ENCODE measurements at regions not wholly inside any gene's neighbourhood (a gene's known extent, or its start where the extent isn't known, plus 50 kb on each side); places are given as distances from the start of the nearest gene placed in this dataset.

DNA sequence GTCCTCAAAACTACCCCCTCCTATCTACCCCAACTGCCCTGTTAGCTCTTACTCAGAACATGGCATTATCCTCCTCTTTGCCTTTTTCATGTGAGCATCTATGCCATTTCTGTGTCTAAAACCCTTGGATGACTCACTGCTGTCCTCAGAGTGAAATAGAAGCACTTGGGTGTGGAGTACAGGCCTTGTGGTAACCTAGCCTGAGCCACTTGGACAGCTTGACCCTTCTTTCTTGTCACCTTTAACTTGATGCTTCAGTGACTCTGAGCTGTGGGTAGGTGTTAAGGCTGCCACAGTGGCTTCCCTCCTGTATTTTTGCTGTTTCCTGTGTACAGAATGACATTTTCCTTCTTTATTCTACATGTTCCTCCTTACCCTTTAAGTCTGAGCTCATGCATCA, 391.4 kb downstream of the SH3GL2 start:
- no peak for DNase-seq (ENCODE audit: low read depth)

DNA sequence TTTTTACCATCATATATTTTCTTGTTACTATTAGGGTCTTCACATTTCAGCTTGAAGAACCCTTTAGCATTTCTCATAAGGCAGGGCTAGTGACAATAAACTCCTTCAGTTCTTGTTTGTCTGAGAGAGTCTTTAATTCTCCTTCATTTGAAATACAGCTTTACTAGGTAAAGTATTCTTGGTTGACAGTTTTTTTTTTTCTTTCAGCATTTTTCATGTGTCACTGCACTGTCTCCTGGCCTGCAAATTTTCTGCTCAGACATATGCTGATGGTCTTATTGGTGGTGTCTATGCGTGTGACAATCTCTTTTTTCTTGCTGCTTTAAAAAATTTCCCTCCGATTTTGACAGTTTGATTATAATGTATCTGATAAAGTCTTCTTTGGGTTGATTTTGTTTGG, 399.9 kb downstream of the SH3GL2 start:
- DNase-seq (ENCODE audit: low read depth) = no peak

DNA sequence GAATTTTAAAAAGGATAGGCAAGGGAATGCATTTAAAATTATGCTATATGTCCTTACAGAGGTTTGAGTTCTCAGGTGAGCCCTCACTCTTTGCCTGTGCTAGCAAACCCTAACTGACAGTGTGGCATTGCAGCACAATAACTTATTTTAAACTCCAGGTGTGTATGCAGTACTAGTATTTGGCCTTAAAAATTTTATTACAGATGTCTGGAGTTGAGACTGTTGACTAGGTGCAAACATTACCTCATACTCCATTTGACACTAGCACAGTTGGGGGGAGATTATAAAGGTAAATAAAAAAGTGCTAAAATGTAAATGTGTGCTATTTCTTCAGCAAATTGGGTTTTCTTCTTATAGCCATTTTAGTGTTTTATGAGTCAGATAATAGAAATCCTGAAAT, 407.7 kb downstream of the SH3GL2 start:
- DNase-seq (ENCODE audit: low read depth) = no peak

DNA sequence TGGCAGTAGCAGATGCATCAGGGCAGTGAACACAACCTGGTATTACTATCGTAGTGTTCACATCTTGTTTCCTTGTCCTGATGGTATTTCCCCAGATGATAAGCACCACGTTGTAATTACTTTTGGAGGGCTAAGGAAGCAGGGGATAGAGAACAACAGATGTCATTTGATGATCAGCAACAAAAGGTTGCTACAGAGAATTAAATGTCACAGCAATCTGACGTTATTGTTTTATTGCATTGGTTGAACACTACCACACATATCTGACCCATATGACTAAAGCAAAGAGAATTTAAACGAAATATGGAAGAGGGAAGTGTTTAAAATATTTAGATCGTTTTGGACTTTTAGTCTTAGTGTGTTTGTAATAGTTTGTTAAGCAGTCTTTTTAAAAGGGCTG, 408.3 kb downstream of the SH3GL2 start:
- DNase-seq (ENCODE audit: low read depth) = no peak

DNA sequence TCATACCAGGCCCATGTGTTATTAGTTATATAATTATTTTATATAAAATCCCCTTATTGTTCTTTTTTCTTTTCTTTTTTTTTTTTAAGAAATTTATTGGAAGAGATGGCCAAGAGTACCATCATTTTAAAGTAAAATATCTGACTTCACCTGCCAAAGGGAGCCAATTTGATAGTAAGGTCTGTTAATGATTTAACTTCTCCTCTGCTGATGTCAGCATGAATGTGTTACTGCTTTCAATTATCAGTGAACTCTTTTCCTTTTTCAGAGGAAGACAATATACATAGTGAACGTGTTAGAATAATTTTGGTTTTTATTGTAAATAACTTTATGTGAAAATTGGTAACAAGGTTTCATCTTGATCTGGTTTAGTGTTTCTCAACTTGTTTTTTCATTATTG, 409.6 kb downstream of the SH3GL2 start:
- DNase-seq (ENCODE audit: low read depth) = no peak

DNA sequence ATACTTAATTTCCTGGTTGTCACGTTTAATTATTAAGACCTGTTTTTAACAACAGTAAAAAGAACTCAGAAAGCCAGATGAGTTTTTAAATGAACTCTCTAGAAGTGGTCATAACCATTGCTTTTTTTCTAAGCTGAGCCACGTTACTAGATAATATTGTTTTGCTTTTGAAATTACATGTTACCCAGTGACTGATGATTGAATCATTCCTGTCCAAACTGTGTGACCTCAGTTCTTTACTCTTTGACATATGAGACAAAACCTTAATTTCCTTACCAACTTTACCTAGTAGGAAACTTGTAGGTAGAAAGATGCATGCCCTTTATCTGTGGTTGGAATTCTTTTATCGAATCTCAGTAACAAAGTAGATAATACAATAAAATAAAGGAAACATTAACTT, 411.7 kb downstream of the SH3GL2 start:
- no peak for DNase-seq (ENCODE audit: low read depth)

DNA sequence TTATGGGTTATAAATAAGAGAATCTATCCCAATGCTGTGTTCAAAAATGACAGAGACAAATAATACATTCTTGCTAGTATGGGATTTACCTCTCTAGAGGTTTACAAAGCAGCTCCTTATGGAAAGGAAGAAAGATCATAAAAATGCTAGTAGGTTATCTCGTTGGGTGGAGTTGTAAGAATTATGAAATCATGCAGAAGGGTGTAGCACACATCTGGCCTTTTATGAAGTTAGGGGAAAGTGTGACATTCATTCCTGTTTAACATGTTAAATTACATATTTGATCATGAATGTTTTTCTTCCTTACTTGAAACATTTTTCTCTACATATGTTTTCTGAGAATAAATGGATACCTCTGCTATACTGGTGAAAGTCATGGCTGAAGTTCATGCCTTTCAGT, 414.2 kb downstream of the SH3GL2 start:
- DNase-seq (ENCODE audit: low read depth) = no peak

DNA sequence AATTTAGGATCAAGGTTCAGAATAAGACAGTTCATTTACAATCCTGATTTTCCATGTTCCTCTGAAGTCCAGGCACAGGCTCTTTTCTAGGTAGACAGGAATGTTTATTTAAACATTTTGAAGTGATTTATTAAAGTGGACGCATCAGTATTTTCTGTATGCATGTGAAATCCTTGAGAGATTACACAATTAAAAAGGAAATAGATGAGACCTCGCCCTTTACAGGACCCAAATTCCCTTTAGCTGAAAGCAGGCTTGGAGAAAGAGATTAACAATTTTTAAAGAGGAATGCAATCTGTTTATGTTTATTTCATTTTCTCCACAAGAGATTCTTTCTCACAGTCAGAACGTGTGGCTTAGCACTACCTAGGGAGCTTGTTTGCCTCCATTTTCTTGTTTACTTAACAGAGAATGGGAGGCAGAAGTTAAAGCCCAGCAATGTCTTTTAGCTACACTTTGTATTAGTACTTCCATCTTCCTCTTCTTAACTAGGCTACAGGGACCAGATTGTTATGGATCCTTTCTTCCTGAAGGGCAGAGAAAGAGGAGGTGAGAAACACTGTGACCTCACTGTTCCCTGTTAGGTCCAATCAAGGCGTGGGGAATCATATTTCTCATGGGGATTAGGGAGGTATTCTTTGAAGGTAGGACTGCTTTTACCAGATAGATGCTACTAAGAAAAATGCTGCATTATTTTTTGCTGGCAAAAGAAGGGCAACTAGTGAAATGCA, 416.0 kb downstream of the SH3GL2 start:
- no peak for DNase-seq (ENCODE audit: low read depth)

DNA sequence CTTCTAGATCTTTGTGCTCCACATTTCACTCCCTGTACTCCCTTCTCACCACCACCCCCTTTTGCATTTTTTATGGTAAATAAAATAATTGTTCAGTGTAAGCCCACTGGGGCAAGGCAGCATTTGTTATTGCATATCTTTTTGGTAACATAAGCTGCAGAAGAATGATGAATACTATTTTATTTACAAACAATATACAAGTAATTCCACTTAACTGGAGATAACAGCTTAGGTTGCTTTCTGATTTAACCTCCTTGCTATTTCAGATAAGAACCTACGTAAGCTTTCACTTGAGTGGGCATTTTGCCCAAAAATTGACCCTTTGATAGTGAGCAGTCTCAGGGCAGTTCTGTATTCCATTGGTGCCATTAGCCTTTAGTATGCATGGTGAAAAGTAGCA, 417.9 kb downstream of the SH3GL2 start:
- DNase-seq (ENCODE audit: low read depth) = no peak

DNA sequence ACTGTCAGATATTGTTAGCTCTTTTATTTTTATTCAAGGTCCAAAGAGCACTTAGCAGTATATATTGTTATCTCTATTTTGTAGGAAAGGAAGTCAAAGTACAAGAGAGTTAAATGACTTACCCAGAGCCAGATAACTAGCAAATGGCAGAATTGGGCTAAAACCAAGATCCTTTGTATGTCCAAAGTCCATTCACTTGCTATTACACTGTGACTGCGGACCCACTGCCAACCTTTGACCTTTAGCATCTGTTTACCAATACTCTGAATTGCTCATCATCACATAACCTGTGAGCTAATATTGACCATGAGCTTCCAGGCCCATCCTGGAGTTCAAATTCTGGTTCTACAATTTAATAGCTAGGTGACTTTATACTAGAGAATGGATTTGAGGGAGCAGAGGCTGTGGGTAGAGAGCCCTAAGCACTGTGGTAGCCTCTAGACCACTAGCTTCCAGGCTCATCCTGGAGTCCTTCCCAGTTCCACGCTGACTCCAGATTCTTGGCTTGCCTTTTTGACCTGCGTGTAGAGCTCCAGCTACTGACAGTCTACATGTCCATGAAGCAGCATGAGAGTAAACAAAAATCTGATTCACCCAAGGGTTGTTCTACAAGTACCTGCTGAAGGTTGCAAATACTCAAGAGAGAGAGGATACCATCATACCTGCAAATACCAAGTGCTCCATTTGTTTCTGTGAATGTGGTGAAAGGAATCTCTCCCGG, 424.0 kb downstream of the SH3GL2 start:
- DNase-seq (ENCODE audit: low read depth) = no peak

DNA sequence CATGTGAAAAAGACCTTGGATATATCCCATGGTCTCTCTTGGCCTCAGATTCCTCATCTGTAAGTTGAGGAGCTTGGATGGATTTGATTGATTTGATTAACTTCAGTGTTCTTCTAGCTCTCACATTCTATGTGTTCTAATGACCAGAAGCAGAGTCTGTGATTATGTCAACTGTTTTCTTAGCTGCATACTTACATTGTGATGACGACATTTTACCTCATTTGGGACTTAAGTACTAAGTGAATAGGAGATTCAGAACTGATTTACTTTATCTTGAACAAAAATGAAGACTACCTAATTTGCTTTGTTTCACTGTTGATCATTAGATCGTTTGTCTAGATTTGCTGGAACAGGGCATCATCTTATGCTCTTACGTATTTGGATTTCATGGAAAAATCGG, 427.7 kb downstream of the SH3GL2 start:
- DNase-seq (ENCODE audit: low read depth) = no peak

DNA sequence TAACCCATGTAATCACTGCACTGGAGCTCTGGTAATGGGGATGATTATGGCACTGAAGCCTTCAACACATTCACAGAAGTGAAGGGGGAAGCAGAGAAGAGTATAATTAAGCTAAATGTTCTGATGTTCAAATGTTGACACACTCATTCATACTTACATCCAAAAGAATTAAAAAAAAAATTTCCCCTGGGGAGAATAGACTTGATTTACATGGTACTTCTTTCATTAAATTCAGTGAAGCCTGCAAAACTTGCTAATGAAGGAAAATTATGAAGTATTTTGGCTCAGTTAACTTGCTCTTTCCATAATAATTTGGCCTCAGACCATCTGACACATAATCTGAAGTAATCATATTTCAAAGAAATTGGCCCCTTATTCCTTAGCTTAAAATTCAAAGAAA, 428.8 kb downstream of the SH3GL2 start:
- no peak for DNase-seq (ENCODE audit: low read depth)

DNA sequence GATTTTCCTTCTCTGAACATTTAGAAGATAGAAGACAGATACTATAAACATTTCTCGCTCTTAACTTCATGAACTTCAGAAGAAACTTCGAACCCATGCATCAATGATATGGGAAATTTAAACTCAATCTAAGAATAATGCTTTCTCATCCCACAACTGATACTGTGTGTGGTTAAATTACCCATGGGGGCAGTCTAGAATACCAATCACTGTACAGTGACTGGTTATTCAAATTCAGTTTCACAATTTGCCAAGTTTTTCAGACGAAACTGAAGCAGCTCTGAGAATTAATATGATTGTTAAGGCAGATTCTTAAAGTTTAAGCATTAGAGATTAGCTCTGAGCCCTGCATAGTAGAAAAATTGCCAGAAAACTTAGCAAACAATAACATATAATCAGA, 431.0 kb downstream of the SH3GL2 start:
- DNase-seq (ENCODE audit: low read depth) = no peak

DNA sequence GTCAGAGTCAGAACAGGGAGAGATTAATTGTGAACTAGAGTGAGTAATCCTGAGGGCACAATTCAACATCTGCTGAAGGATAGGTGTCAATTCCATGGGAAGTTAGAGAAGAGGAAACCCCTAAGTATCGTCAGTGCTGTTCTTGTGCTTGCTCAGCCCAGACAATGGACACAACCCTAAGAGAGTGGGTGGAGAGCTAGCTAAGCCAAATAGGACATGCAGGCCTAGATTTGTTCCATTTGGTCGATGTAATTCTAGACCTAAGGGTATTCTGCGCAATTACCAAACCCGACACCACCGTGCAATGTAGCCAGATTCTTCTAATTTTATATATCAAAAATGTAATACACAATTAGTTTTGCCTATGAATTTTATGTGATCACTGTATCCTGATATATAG, 431.6 kb downstream of the SH3GL2 start:
- DNase-seq (ENCODE audit: low read depth) = no peak

DNA sequence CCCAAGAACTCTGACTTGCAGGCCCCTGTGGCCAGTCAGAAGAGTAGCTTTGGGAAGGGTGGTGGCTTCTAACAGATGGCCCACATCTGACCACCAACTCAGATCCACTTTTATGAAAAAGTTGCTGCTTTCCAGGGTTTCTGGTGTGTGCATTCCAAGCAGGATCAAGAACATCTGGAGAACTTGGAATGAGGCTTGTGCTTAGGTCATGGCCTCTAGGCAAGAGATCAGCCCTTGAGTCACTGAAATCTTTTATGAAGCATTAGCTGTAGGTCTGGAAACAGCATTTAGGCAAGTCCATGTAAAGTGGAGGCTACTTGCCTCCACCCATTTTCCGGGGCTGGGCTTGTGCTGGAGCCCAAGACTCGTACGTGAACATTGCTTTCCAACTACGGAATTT, 433.3 kb downstream of the SH3GL2 start:
- DNase-seq (ENCODE audit: low read depth) = no peak

DNA sequence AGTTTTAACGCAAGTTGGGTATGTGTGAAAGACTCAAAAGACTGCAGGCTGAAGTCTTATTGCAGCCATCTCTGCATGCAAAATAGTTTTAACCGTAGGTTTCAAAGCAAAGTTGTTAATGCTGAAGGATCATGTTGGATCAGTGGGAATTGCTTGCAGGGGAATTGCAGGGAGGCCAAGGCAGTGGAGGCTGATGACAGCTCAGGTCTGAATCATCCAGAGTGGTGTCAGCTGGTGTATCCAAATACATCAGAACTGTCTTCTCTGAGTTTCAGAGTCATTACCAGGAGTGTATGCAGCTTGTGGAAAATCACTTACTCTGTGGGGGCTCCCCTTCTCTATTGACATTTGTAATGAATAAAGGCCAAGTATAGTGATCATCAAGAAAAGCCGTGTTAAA, 435.7 kb downstream of the SH3GL2 start:
- DNase-seq (ENCODE audit: low read depth) = no peak

DNA sequence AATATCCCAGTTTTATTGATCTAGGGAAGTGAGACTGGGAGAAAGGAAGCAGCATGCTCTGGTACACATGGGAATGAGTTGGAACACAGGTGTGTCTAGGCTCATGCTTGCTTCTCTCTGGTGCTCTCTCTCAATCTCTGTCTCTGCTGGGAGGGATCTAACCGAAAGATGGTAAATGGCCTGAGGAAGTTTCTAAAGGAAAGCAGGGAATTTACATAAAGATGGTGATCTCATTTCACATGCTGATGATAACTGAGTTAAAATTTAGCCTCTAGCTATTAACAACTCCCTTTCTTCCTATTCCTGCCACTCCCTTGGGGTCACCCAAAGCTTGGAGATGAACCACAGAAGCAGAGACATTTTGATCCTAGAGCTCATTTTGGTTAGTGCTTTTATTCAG, 436.2 kb downstream of the SH3GL2 start:
- DNase-seq (ENCODE audit: low read depth) = no peak

DNA sequence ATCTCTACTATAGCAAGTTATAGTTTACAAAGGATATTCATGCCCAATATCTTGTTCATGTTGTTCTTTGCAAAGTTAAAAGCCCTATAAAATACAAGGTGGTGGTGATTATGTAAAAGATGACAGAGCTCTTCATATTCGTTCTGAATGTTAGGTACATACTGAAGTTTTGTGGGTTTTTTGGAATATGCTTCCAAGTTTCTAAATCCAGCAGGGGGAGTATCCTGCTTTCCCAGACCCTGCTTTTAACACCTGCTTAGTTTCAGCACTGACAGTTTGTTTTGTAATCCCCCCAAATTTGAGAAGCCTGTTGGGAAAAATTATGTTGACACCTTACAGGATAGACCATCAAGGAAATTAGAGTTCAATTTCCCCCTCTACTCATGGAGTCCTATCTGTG, 438.3 kb downstream of the SH3GL2 start:
- no peak for DNase-seq (ENCODE audit: low read depth)

DNA sequence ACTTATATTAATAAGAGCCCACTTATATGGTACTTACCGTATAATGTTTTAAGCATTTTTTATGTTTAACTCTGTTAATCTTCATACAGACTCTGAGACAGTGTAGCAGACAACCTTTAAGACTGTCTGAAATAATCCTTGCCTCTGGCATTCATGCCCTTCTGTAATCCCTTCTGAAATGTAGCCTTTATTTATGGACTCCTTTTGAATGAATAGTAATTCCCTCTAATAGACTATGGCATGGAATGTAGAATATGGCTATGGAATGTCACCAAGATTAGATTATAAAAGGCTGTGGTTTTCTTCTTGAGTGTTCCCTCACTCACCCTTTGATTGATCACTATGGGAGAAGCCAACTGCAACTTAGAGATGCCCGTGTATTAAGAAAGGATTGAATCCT, 439.4 kb downstream of the SH3GL2 start:
- DNase-seq (ENCODE audit: low read depth) = no peak

DNA sequence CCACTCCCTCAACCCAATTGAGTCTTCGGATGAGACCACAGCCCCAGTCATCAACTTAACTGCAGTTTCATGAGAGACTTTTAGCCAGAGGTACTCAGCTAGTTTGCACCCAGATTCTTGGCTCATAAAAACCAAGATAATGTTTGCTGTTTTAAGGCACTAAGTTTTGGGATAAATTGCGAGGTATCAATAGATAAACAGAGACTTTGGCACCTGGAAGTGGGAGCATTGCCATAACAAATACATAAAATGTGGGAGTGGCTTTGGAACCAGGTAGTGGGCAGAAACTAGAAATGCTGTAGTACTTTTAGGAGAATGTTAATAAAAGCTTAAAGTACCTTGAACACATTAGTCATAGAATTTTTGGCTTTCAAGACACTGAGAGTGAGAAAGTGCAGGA, 439.8 kb downstream of the SH3GL2 start:
- DNase-seq (ENCODE audit: low read depth) = no peak

DNA sequence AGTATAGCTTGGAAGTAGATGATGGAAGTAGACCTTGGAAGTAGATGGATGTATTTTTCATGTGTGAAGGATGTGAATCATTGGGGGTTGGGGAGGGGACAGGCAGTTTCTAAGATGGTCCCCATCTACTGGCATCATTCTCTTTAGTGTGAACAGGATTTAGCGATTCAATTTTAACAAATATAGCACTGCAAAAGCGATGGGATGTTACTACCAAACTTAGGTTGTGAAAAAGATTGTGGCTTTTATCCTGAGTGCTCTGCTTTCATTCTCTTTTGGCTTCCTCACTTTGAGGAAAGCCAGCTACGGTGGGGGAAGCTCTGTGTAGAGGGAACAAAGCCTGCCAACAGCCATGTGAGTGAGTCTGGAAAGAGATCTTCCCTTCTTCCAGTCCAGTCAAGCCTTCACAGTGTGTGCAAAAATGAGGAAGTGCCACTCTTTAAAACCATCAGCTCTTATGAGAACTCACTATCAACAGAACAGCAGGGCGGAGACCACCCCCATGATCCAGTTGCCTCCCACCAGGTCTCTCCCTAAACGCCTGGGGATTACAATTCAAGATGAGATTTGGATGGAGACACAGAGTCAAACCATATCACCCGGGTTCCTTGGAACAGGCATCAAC, 441.4 kb downstream of the SH3GL2 start:
- no peak for DNase-seq (ENCODE audit: low read depth)

DNA sequence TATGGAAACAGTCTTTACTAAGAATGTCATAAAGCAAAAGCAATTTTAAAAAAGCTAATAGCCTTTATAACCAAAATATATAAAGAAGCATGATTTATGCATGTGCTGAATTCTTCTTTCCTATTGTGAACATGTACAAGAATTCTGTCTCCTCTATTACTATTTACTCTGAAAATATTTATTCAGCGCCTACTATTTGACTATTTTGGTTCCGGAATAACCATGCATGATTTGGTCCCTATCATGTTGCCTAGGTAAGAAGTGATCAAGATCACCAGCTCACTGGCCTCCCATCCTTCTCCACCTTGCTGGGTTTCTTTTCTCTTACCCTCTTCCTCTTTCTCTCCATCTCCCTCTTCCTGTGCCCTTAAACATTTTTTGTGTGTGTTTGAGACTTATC, 443.8 kb downstream of the SH3GL2 start:
- DNase-seq (ENCODE audit: low read depth) = no peak

DNA sequence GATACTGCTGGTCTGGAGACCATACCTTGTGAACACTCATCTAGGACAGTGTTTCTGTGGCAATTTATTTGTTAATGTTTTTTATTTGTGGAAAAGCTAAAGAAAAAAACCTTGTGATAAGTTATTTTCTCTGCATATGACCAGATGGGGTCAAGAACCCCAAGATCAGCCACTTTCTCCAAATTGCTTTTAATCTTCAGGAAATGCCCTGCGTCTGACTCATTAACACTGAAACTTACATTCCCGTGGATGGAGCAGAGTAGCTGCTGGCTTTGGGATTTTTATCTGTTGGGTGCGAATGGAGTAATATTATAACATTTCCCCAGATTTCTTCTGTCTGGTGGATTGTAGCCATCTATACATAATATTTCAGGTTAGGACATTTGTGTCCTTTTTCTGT, 444.5 kb downstream of the SH3GL2 start:
- no peak for DNase-seq (ENCODE audit: low read depth)

DNA sequence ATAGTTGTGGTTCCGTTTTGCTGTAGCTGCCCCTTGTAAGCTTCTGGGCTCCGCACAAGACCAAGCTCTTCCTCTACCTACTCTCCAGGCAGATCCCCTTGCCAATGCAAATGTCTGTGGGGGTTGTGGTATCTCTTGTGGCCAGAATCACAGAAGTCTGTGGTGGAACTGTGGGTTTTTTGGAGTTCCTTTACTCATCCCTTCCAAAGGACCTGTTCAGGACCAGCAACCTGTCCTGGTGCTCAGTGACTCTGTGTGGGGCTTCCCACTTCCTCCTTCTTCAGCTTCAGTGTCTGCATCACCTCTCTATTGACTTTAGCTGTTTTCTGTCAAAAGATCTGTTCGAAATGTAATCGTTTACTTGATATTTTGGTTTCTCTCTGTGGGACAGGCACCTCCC, 441.3 kb upstream of the ADAMTSL1 start:
- DNase-seq (ENCODE audit: low read depth) = no peak

Measured in CMK (cell line).